GM18519 (cell line): ENCODE measurements at regions not wholly inside any gene's neighbourhood (a gene's known extent, or its start where the extent isn't known, plus 50 kb on each side); places are given as distances from the start of the nearest gene placed in this dataset.

Experiments used
- ATAC-seq: cut with Tn5 transposase; IDR thresholded peaks from one replicate; pipeline ENCODE4 v1.9.1; 2021; ENCODE audit warnings: mild to moderate bottlenecking, moderate library complexity; ENCODE audit not compliant: unreplicated experiment, low FRiP score

DNA sequence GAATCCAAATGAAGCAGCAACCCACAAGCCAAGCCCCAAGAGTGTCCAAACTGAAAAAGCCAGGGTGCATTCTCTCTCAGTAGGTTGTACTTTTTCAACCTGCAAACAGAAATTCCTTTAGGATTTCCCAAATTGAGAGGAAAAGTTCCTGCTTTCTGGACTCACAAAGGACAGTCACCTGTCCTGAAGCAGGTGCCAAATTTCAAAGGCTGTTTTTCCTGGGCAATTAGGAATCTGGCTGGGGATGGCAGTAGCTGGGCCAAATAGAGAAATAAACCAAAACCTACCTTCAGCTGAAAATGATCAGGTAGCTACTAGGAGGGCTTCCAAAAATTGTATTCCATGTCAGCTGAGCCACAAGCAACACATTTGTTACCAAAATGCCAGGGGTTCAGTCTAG, 83.1 kb upstream of the TP63 start:
- ATAC-seq, result no peak

DNA sequence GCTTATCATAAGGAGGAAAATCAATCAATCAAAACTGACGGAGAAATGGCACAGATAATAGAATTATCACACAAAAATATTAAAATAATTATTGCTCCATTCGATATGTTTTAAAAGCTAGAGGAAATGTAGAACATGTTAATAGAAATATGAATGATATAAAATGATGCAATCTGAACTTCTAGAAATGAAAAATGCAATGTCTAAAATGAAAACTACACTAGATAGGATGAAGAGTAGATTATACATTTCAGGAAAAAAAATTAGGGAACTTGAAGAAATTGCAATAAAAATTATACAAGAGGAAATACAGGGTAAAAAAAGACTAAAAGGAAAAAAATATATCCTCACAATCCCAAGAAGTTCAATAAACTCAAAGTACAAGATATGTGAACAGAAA, 80.2 kb upstream of the TP63 start:
- ATAC-seq, result no peak

DNA sequence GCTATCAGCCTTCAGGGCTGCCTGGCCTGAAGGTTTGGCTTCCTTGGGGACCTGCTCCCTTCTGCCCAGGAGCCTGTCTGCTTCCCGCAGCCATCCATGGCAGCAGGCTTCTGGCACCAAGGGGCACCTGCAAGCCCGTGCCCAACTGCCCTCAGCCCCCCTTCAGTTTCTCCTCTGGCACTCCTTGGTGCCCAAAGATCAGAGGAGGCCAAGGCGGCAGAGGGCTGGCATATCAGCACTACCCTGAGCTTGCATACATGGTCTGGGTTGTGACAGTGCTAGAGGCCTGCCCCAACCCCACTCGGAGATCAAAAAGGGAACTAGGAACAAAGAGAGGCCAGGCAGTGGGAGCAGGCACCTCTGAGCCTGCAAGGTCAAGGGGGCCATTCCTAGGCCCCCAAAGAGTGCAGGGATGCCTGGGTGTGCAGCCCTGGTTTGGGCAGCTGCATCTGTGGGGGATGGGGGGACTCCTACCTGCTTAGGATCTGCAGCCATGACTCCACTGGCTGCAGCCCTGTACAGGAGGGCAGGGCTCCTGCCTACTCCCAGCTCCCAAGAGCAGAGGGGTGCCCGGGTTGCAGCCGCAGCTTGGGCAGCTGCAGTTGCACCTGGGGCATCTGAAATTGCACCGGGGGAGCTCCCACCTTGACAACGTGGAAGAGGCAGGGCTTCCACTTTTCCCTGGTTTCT, 76.2 kb upstream of the TP63 start:
- ATAC-seq, result no peak

DNA sequence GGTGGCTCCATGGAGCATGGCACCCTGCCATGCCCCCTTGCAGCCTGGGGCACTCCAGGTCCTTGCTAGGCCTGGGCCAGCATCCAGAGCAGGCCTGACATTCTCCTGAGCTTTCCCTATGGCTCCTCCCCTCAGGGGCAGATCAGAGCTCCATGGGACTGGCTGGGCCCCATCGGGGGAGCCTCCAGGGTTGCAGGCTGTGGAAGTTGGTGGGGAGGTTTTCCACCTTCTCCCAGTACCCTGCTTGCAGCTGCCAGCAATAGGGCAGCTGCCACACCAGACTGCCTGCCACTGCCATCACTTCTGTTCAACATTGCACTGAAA, 75.7 kb upstream of the TP63 start:
- ATAC-seq, result no peak

DNA sequence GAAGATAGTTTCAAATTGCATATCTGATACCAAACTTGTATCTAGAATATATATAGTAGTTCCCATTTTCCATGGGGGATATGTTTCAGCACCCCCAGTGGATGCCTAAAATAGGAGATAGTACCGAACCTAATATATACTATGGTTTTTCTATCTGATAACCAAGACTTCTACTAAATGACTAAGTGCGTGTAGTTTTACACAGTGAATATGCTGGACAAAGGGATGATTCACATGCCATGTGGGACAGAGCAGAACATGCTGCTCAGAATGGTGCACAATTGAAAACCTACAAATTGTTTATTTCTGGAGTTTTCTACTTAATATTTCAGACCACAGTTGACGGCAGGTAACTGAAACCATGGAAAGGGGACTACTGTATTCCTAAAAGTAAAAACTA, 73.4 kb upstream of the TP63 start:
- no peak for ATAC-seq

DNA sequence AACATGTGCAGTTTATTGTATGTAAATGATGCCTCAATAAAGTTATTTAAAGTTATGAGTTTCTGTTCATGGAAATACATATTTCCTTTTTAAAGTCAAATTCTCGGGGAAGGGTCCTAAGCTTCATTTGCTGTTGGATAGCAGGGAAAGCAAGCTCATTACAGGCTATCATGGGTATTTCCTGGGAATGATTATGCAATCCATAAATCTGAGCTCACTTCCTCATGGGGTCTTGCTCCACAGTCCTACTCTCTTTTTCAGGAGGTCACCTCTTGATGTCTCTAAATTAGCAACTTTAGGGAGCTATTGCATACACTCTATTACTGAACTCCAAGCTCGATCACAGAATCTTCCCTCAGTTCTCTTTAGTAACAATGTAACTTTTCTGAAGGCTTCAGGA, 69.9 kb upstream of the TP63 start:
- no peak for ATAC-seq

DNA sequence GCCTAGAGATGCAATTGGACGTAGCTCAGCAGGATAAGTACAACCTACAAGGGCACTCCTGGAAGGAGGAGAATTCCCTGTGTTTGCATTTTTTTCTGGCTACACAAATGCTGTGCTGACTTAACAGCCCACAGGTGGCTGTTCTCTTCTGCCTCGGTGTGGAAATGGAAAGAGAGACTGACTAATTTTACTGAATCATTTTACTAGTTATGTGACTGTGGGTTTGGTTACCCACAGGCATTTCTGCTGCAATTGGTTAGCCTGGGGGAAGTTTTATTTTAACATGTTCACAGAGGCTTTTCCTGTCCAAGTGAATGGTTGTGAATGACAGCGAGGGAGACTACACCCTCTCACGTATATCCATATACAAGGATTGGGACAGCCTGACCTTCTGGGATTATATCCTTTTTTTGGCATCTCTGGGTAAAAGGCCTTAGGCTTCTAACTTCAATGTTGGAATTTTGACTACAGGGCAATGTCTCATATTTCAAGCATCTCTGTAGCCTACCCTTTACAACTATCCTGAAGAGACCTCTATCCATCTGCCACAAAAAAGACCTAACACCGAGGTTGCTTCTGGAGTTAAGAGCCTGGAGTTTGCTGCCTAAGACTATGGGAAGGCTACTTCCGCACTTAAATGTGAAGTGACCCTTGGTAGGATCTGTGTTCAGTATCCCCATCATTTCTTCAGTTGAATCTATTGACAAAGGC, 67.2 kb upstream of the TP63 start:
- ATAC-seq, result peak; percentile 88

DNA sequence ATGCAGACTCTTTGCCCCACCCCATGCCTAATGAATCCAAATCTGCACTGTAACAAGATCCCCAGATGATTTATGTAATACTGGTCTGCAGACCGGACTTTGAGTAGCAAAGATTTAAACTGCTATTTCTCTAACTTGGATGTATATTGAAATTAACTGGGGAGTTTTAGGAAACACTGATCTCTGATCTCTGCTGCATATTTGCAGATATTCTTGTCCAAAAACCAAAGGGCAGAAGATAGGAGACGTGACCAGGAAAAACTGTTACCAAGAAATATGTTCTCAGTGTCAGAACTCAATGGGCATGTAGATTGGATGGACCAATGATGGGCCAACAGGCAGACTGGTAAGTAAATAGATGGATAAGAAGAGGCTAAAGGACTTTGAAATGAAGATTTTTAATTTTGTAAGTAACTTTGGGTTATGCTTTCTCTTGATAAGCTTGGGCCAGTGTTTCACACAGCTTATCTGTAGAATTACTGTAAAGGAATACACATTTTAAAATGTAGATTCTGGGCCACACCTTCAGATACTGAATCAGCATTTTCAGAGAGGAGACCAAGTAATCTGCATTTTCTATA, 64.5 kb upstream of the TP63 start:
- ATAC-seq, result no peak

DNA sequence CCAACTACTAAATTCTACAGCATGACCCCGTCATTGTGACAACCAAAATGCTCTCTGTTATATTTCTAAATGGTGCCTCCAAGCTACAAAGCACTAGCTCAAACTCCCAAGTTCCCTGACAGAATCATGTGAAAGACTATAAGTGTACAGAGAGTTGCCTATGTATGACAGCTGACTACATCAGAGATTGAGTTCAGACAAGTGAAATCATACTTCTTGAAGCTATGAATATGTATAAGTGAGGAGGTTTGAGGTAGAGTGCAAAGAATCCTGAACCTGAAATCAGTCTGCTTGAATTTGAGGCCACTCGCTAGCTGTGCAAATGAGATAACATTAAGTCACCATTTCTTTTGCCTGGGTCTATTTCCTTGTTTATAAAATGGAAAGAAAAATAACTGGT, 63.9 kb upstream of the TP63 start:
- ATAC-seq, result no peak

DNA sequence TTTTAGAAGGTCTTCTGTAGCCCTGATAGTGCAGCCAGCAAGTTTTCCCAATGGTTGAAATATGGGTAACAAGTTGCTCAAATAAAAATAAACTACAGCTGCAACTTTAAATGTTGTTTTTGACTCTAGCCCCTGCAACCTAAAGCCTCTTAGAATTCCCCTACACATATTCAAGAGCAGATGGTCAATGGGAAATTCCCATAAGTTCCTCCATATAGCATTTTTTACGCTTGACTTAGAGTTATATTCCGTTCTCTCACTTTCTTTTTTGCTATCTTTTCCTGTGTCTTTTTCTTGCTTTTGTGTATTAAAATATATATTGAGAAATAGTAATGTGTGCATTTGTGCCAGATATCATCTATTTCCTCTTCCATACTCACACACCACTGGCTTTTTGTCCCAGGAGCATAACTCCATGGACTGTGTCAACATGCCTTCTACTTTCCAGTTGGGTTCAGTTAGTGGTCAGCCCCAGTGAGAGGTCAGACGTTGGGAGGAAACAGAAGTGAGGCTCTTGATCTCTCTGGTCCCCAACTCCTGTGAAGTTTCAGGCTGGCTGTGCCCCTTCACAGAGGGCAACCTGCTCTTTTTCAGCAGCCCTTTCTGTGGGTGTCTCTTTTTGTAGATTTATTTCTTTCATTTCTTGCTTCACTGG, 63.3 kb upstream of the TP63 start:
- no peak for ATAC-seq

DNA sequence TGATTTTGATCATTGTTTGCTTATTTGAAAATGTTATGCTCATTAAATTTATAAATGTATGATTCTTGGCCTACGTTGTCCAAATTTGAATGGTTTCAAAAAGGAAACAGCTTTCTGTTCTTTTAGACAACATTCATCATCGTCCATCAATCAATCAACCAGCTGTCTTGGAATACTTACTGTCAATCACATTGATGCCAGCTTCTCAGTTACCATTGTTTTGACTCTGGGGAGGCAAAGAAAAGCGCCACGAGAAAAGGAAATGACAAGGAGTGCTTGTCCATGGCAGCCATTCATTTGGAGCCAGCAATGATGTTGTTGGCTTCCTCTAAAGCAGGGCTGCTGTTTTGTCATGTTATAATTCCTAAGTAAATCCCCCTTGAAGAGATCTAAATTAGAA, 62.2 kb upstream of the TP63 start:
- no peak for ATAC-seq

DNA sequence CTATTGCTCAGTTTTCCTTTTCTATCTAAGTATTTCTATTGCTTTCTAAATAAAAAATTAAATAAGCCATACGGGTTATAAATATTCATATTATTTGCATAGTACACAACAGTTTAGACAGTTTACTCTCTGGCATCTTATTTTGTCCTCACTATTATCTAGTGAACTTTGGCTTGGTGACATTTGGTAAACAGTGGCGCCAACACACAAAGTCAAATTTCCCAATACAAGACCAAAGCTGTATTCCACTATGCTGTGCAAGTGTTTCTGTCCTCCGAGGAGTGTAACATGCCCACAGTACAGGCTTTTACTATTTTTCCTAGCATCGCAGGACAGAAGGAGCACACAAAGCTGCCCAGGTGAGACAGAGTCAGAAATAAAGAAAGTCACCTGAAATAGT, 61.7 kb upstream of the TP63 start:
- ATAC-seq, result no peak

DNA sequence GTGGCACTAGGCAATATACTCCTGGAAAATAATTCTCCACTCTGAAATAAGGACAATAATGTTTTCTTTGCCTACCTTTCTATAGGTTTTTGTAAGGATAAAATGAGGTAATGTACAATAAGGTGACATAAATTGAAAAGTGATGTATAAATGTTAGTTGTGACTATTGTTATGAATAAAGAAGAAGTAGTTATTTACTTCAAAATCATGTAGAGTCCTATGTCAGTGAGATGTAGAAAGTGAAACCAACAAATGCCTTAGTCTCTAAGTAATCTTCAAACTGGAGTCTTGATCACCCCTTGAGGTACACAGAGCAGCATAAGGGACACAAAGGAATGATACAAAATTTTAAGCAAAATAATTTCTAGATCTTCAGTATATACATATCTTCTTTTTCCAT, 60.3 kb upstream of the TP63 start:
- ATAC-seq, result peak; percentile 60

DNA sequence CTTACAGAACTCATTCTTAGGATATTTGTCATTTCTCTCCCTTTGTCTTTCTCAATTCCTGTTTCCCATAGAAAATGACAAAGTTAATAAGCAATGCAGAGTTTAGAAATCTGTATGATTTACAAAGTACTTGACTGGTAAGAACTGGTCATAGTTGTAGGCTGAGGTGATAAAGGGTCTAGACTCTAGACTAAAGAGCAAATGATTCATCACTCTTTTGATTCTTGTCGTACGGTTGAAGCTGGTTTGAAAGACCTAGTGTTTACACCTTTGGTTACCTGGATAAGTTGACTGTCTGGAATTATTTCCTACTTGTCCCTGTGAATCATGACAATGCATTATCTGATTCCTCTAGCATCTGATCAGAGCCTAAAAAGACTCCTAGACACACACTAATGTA, 58.9 kb upstream of the TP63 start:
- no peak for ATAC-seq

DNA sequence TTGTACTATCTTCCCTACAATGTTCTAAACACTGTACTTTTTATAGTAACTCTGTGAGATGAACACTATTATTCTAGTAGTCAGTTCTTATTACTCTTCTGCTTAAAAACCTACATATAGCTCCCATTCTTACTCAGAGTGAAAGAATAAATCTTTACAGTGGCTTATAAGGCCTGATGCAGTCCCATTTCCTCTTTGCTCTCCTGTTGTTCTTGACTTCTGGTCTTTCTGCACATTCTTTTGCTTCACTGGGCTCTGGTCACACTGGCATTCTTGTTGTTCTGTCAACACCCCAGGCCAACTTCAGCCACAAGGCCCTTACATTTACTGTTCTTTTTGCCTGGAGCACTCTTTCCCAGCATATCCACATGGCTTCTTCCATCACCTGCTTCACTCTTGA, 58.2 kb upstream of the TP63 start:
- ATAC-seq, result peak; percentile 53

DNA sequence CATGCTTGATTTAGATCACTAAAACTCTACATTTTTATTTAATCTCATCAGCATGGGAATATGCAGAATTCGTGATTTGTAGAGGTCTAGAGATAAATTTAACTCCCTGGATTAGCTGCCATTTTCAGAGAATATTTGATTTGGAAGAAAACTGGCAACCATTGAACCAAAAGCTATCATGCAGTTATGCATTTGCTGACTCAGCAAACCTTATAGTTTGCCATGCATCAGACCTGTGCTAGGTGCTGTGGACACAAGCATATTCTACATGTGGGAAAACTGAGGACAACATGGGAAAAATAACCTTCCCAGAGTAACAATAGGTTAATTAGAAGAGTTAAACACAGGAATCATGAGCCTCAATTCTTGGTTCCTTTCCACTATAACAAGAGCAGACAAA, 54.7 kb upstream of the TP63 start:
- ATAC-seq, result no peak

DNA sequence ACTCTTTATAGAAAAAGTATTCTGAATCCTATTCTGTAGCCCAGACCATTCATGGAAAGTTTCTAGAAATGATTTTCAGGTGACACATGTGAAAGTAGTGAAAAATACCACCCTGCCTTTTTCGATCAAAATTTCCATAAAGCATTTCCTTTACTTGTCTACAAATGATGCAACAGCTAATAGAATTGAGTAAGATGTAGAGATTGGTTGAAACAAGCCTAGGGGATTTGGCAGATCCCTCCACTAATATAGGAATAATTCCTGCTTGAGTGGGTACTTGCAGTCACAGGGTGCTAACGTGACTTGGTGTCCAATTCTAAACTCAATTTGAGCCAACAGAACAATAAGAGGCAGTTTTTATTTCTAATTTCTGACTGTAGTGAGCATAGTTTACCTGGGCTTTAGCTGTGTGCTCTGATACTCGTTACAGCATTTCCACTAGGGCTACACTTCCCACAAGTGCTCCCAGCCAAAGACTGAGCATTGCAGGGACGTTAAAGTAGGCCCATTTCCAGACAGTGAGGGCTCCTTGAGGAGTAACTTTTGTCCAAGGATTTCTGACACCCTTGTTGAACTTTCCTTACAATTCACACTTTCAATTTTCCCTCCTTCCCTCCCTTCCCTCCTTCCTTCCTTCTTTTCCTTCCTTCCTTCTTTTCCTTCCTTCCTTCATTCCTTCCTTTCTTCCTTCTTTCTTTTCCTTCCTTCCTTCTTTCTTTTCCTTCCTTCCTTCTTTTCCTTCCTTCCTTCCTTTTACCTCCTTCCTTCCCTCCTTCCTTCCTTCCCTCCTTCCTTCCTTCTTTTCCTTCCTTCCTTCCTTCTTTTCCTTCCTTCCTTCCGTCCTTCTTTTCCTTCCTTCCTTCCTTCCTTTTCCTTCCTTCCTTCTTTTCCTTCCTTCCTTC, 53.9 kb upstream of the TP63 start:
- ATAC-seq, result no peak

DNA sequence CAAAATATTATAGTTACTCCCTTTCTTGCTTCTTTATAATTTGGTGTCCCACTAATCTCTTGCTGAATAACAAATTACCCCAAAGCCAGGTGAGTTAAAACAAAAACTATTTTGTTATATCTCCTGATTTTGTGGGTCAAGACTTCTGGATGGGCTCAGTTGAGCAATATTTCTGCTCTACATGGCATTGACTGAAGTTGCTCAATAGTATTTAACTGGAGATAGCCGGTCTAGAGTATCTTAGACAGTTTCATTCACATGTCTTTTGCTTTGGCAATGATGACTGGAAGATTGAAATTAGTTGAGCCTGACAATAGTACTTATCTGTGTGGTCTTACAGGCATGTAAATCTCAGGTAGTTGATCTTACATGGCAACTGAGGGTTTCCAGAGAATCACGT, 51.0 kb upstream of the TP63 start:
- no peak for ATAC-seq
